HG02759 (cell line): ENCODE measurements at regions not wholly inside any gene's neighbourhood (a gene's known extent, or its start where the extent isn't known, plus 50 kb on each side); places are given as distances from the start of the nearest gene placed in this dataset.
"Not testable (repeated sequence)": the region's sequence is repeated elsewhere in the genome, so short reads cannot be mapped to it uniquely, and the experiment has no call there.

ENCODE experiments used
- ATAC-seq: cut with Tn5 transposase; IDR thresholded peaks from one replicate; pipeline ENCODE4 v1.9.1; 2021; ENCODE audit warnings: mild to moderate bottlenecking, moderate library complexity; ENCODE audit not compliant: unreplicated experiment

GRCh38 chr12:129959889-129960288 lies 56.1 kb upstream of the TMEM132D start:
- ATAC-seq = no peak

GRCh38 chr12:129961091-129961490 lies 57.3 kb upstream of the TMEM132D start:
- no peak for ATAC-seq

DNA sequence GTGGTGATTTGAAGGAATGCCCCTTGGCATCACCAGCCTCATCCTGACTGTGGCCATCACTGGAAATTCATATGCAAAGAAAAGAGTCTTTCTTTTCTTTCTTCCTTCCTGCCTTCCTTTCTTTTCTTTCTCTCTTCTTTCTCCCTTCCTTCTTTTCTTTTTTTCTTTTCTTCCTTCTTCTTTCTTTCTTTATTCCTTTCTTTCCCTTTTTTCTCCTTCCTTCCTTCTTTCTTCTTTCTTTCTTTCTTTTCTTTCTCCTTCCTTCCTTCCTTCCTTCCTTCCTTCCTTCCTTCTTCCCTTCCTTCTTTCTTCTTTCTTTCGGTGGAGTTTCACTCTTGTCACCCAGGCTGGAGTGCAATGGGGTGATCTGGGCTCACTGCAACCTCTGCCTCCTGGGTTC lies 58.0 kb upstream of the TMEM132D start:
- ATAC-seq = no peak

DNA sequence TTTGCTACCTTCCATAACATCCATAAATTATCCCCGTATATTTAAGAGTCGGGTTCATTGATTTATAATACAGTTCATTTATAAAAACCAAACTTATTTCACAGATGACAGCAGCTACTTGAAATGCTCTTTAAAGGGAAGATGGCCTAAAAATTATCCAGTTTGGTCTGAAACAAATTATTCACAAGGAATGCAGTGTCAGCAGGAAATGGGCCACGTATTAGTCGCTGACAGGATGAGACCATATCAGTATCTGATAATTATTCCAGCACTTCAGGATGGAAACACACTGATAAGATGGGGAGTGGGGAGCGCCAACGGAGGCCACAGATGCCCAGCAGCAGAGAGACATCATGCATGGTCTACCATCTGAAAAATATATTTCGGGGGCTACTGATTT lies 60.5 kb upstream of the TMEM132D start:
- no peak for ATAC-seq

- ATAC-seq = no peak
Measured at GRCh38 chr12:129964826-129965457, 61.1 kb upstream of the TMEM132D start.

- no peak for ATAC-seq
Measured at GRCh38 chr12:129966146-129966995, 62.5 kb upstream of the TMEM132D start.

- ATAC-seq = no peak
Measured at GRCh38 chr12:129971721-129972120, 67.9 kb upstream of the TMEM132D start.

DNA sequence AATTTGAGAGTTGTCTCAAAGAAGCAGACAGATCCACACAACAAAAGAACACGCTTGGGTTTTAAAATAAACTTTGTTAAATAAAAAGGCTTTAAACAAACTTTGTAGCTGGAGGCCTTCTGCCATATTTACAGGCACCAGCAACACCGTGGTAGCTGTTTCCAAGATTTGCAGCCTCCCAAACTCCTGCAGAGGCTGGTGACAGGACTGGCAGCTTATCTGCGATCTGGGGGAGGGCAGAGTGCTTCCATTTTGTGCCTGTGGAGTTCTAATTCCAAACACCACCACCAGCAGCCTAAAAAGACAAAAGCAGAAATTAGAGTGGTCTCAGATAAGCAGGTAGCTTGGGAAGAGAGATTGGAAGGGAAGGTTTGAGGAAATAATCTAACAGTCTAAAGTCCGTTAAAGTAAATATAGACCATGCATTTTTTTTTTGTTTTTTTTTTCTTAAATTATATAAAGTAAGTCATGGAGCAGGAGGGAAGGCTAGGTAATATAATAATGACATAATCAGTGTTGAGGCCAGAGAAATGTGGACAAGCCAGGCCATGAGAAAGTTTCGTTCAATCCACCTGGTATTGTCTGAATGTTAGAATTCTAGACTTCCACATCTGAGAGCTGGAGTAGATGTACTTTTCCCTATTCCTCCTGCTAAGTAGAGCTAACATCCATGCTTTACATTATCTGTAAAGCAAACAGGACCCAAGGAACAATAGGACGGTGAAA lies 69.6 kb upstream of the TMEM132D start:
- no peak for ATAC-seq

- no peak for ATAC-seq
Measured at GRCh38 chr12:129984106-129984505, 80.3 kb upstream of the TMEM132D start.

- ATAC-seq = no peak
Measured at GRCh38 chr12:129987841-129988240, 84.0 kb upstream of the TMEM132D start.

DNA sequence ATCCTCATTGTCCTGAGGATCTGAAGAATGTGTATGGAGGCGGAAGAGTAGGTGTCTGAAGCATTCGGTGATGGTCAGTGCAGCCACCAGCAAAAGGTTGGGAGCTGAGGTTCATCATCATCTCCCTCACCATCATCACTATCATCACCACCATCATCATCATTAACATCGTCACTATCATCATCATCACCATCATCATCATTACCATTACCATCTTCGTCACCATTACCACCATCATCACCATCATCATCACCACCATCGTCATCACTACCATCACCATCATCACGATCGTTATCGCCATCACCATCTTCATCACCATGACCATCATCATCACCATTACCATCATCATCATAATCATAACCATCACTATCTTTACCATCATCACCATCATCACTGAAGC lies 90.8 kb upstream of the TMEM132D start:
- ATAC-seq = no peak

DNA sequence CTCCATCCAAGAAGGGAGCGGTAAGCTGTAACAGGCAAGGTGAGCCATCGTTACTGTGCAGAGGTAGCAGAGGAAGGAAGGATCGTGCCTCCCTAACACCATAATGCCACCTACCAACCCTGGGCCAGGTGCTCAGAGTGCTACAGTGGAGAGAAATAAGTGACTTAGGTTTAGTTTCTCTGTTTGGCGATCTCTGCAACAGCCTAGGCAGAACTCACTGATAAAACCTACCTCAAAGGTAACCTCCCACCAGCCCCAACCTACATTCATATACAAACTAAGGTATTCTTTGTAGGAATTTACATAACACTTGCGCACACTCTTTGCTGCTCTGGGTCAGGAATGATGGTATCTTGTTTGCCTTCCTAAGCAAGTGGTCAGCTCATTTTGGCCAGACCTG lies 93.4 kb upstream of the TMEM132D start:
- ATAC-seq = no peak

- not testable (repeated sequence) for ATAC-seq
Measured at GRCh38 chr12:130004310-130004877, 100.6 kb upstream of the TMEM132D start.

GRCh38 chr12:130007771-130008170 lies 103.9 kb upstream of the TMEM132D start:
- no peak for ATAC-seq

DNA sequence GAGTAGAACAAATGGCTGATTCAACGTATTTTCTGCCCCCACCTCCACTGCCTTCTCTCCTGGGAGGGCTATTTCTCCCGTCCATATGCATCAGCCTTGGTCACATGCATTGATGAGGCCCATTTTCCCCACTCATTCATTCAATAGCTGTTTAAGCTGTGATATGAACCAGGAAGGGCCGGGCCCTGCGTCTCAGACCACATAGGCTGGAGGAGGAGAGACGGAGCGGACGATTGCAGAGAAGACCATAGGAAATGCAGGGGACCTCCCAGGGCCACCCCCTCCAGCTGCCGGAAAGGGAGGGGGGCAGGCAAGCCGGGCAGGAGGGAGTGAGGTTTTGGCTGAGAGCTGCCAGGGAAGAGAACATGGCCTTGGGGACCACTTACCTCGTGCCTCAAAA lies 104.4 kb upstream of the TMEM132D start:
- no peak for ATAC-seq

DNA sequence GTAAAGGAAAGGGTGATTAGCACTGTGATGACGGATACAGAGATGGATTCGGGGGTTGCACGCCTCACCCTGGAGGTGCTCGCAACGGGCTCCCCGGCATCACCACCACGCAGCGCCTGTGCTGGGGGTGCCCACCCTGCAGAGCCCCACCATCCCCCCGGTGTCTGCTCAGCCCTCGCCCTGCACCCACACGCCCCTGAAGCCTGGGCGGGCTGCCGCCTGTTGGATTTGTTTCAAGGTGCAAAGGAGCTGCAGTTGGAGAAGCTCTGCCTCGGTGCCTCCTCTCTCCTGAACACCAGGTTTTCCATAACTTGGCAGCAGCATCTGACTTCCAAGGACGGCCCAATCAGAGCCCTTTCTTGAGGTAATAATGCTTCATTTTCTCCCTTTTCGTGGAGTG lies 106.1 kb upstream of the TMEM132D start:
- no peak for ATAC-seq

GRCh38 chr12:130011611-130012385 lies 108.0 kb upstream of the TMEM132D start:
- ATAC-seq = no peak

GRCh38 chr12:130013771-130014484 lies 110.1 kb upstream of the TMEM132D start:
- ATAC-seq = peak; percentile 79

DNA sequence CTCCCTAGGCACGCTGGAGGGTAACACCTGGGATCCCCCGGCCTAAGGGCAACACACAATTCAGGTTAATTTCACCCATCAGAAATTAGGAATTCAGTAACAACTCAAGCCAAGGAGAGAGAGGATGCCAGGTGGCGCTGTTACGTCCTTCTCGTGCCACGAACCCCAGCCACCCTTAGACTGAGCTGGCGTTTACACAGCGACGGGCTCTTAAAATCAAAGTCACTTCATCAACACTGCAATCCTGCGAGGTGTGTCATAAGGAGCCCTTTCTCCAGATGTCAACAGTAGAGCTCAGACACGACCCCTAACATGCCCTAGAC lies 110.6 kb upstream of the TMEM132D start:
- no peak for ATAC-seq

- no peak for ATAC-seq
Measured at GRCh38 chr12:130016194-130016593, 112.4 kb upstream of the TMEM132D start.
